K562 (cell line): ENCODE measurements at regions not wholly inside any gene's neighbourhood (a gene's known extent, or its start where the extent isn't known, plus 50 kb on each side); places are given as distances from the start of the nearest gene placed in this dataset.
A peak's percentile ranks its signal among the peaks of the same experiment; 100 is the strongest.

Experiments
- ATF1 ChIP-seq, 2 experiments: fragments of 450-650 bp in 1 of 2; IDR thresholded peaks; 2 replicates each; pipeline ENCODE4 v1.6.1; 2016; ENCODE audit warnings: missing compliant biosample characterization in 1 of 2, missing genetic modification characterization in 1 of 2
- BRF1 ChIP-seq: IDR thresholded peaks from 3 replicates; pipeline ENCODE4 v1.6.1; 2011; ENCODE audit warnings: borderline replicate concordance, mild to moderate bottlenecking; ENCODE audit not compliant: insufficient read length; ENCODE audit errors: extremely low read depth
- CXXC5 ChIP-seq: fragments of 250-450 bp; sonication (Bioruptor Pico); IDR thresholded peaks from 2 replicates; pipeline ENCODE4 v1.8.0; 2022; ENCODE audit warnings: inconsistent platforms, mild to moderate bottlenecking, moderate library complexity
- ETV5 ChIP-seq: sonication (generic); formaldehyde crosslinking; IDR thresholded peaks from 2 replicates; pipeline ENCODE4 v1.4.0; 2020; ENCODE audit warnings: low read depth, mild to moderate bottlenecking, missing genetic modification reagents
- ETV6 ChIP-seq, 3 experiments: fragments of 150-350 bp in 1 of 3; sonication (generic) in 1 of 3; formaldehyde crosslinking in 1 of 3; IDR thresholded peaks; 2 replicates each; pipeline versions ENCODE4 v1.6.1 to v1.8.0; 2014 to 2022; ENCODE audit warnings: borderline replicate concordance in 2 of 3, low read depth in 2 of 3, antibody characterized with exemption in 1 of 3, low read length in 1 of 3, mild to moderate bottlenecking in 1 of 3, missing genetic modification reagents in 1 of 3
- FOXK2 ChIP-seq, 2 experiments: fragments of 450-650 bp; IDR thresholded peaks in 1 of 2; conservative IDR thresholded peaks in 1 of 2; 2 replicates each; pipeline ENCODE4 v1.6.1; 2016; ENCODE audit warnings: low read depth in 2 of 2, mild to moderate bottlenecking in 1 of 2
- HCFC1 ChIP-seq: IDR thresholded peaks from 2 replicates; pipeline ENCODE4 v1.6.1; 2012; ENCODE audit warnings: low read depth, low read length, improper control_type of control experiment
- JUND ChIP-seq, 2 experiments: IDR thresholded peaks; 2 replicates in 1 of 2; 3 replicates in 1 of 2; pipeline ENCODE4 v1.6.1; 2011; ENCODE audit warnings: borderline replicate concordance in 2 of 2, low read depth in 2 of 2, low read length in 2 of 2, improper control_type of control experiment in 1 of 2, missing biosample characterization in 1 of 2, missing genetic modification characterization in 1 of 2, missing genetic modification reagents in 1 of 2
- KAT2B ChIP-seq: IDR thresholded peaks from one replicate; pipeline ENCODE4 v1.6.1; 2012; ENCODE audit warnings: low read depth, mild to moderate bottlenecking, control low read depth, inconsistent platforms, low read length, moderate library complexity
- MTF1 ChIP-seq: fragments of 250-450 bp; sonication (Bioruptor Pico); IDR thresholded peaks from 2 replicates; pipeline ENCODE4 v1.9.0; 2021; ENCODE audit warnings: moderate library complexity, mild to moderate bottlenecking, inconsistent platforms, borderline replicate concordance
- NCOR1 ChIP-seq: fragments of 450-650 bp; IDR thresholded peaks from 2 replicates; pipeline ENCODE4 v1.6.1; 2016; ENCODE audit warnings: mild to moderate bottlenecking, moderate library complexity
- PRMT5 ChIP-seq: sonication (generic); formaldehyde crosslinking; IDR thresholded peaks from 2 replicates; pipeline ENCODE4 v1.5.0; 2020; ENCODE audit warnings: missing genetic modification reagents
- RFX1 ChIP-seq: fragments of 450-650 bp; IDR thresholded peaks from 2 replicates; pipeline ENCODE4 v1.6.1; 2016; ENCODE audit warnings: mild to moderate bottlenecking, moderate library complexity
- TBL1XR1 ChIP-seq, 2 experiments: IDR thresholded peaks; 2 replicates each; pipeline ENCODE4 v1.6.1; 2012; ENCODE audit warnings: improper control_type of control experiment in 2 of 2, low read length in 2 of 2, mild to moderate bottlenecking in 1 of 2
- TOE1 ChIP-seq, 2 experiments: fragments of 450-650 bp in 1 of 2; sonication (generic) in 1 of 2; formaldehyde crosslinking in 1 of 2; IDR thresholded peaks; 2 replicates each; pipeline versions ENCODE4 v1.7.1 to v1.8.0; 2016 to 2022; ENCODE audit warnings: borderline replicate concordance in 2 of 2, mild to moderate bottlenecking in 2 of 2, antibody characterized with exemption in 1 of 2, inconsistent platforms in 1 of 2, low read depth in 1 of 2, missing genetic modification reagents in 1 of 2, moderate library complexity in 1 of 2
- ZNF764 ChIP-seq: fragments of 250-450 bp; sonication (Bioruptor Pico); IDR thresholded peaks from 2 replicates; pipeline ENCODE4 v1.4.0; 2020; ENCODE audit warnings: low read depth, mild to moderate bottlenecking, moderate library complexity
- TF ChIP-seq, protein P1 (sequence below), 2 experiments: fragments of 450-650 bp; formaldehyde crosslinking in 1 of 2; IDR thresholded peaks; 2 replicates each; pipeline versions ENCODE4 v1.4.0 to v1.6.1; 2014 to 2020; ENCODE audit warnings: mild to moderate bottlenecking in 2 of 2, borderline replicate concordance in 1 of 2, low read depth in 1 of 2

DNA sequence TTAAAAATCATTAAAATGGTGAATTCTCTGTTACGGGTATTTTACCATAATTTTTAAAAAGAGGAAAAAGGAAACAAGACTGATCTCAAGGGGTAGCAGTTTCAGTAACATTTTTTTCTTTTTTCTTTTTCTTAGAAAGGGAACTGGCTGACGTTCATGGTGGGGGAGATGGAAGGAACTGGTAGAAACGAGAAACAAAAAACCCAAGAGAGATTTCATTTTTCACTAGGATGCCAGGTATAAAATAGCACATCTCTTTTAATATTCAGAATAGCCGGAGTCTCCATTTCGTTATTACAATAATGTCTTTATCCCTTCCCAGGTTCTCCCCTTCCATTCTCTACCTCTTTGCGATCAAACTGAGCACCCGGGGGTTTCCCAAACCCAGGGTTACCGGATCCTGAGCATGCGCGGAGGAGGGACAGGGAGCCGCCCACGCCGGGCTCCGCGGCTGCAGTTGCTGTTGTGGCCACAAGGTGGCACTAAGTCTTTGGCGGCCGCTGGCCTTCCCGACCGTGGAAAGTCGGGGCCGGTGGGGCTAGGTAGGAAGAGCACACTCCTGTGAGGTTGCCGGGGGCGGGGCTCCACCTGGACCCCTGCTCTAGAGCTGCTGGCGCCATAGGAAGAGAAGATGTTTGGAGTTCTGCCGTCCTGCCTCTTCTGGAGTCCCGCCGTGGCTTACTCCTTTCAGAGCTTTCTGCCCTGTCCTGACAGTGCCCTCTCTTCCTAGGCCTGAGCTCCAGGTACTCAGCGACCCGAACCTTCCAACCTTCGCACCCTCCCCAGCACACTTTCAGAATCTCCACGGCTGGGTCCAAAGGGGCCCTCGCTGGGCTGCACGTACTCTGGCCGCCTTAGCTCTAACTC lies 146.8 kb downstream of the SH3BGRL2 start (continued):
- TF ChIP-seq ZNF764 (CRISPR knock-in tag) = no peak
- TF ChIP-seq JUND (IDR thresholded peaks at IDR 0.05; ENCODE audit: borderline replicate concordance, low read depth, low read length) = no peak
- TF ChIP-seq JUND (tag; IDR thresholded peaks at IDR 0.05; ENCODE audit: borderline replicate concordance, low read depth, low read length) = no peak
- no peak for TF ChIP-seq ETV6 (IDR thresholded peaks at IDR 0.05; ENCODE audit: borderline replicate concordance in 1 of 2, low read depth in 2 of 2, low read length in 1 of 2)
- no peak for TF ChIP-seq ETV6 (CRISPR knock-in tag; IDR thresholded peaks at IDR 0.05; ENCODE audit: borderline replicate concordance)
- no peak for TF ChIP-seq FOXK2 (conservative IDR thresholded peaks at IDR 0.05 in 1 of 2, IDR thresholded peaks at IDR 0.05 in 1 of 2; ENCODE audit: low read depth in 2 of 2)
- no peak for TF ChIP-seq PRMT5
- TF ChIP-seq, protein P1, sequence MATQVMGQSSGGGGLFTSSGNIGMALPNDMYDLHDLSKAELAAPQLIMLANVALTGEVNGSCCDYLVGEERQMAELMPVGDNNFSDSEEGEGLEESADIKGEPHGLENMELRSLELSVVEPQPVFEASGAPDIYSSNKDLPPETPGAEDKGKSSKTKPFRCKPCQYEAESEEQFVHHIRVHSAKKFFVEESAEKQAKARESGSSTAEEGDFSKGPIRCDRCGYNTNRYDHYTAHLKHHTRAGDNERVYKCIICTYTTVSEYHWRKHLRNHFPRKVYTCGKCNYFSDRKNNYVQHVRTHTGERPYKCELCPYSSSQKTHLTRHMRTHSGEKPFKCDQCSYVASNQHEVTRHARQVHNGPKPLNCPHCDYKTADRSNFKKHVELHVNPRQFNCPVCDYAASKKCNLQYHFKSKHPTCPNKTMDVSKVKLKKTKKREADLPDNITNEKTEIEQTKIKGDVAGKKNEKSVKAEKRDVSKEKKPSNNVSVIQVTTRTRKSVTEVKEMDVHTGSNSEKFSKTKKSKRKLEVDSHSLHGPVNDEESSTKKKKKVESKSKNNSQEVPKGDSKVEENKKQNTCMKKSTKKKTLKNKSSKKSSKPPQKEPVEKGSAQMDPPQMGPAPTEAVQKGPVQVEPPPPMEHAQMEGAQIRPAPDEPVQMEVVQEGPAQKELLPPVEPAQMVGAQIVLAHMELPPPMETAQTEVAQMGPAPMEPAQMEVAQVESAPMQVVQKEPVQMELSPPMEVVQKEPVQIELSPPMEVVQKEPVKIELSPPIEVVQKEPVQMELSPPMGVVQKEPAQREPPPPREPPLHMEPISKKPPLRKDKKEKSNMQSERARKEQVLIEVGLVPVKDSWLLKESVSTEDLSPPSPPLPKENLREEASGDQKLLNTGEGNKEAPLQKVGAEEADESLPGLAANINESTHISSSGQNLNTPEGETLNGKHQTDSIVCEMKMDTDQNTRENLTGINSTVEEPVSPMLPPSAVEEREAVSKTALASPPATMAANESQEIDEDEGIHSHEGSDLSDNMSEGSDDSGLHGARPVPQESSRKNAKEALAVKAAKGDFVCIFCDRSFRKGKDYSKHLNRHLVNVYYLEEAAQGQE (IDR thresholded peaks at IDR 0.05; ENCODE audit: borderline replicate concordance) = peak; percentile 68; the same call in 1 of the 2 replicates
- TF ChIP-seq, protein P1 (CRISPR knock-in tag; IDR thresholded peaks at IDR 0.05; ENCODE audit: low read depth) = no peak
- no peak for TF ChIP-seq ETV5 (CRISPR knock-in tag)
- TF ChIP-seq TBL1XR1 (IDR thresholded peaks at IDR 0.05; ENCODE audit: low read length in 2 of 2) = no peak
- no peak for TF ChIP-seq HCFC1
- no peak for TF ChIP-seq TOE1 (IDR thresholded peaks at IDR 0.05; ENCODE audit: borderline replicate concordance)
- no peak for TF ChIP-seq TOE1 (CRISPR knock-in tag; IDR thresholded peaks at IDR 0.05; ENCODE audit: borderline replicate concordance, low read depth)
- no peak for TF ChIP-seq NCOR1
- no peak for TF ChIP-seq BRF1
- TF ChIP-seq KAT2B = no peak
- peak; percentile 43; the same call in 1 of the 2 replicates for TF ChIP-seq CXXC5
- no peak for TF ChIP-seq ATF1 (CRISPR knock-in tag; IDR thresholded peaks at IDR 0.05)
- 0 out of 2 replicates have a peak, but pooled peaks have one; percentile 8 for TF ChIP-seq ATF1 (tag; IDR thresholded peaks at IDR 0.05)
- TF ChIP-seq MTF1 (CRISPR knock-in tag) = no peak
- TF ChIP-seq RFX1 = 0 out of 2 replicates have a peak, but pooled peaks have one; percentile 16
